ENCODE measurements at regions not wholly inside any gene's neighbourhood (a gene's known extent, or its start where the extent isn't known, plus 50 kb on each side); places are given as distances from the start of the nearest gene placed in this dataset.

DNA sequence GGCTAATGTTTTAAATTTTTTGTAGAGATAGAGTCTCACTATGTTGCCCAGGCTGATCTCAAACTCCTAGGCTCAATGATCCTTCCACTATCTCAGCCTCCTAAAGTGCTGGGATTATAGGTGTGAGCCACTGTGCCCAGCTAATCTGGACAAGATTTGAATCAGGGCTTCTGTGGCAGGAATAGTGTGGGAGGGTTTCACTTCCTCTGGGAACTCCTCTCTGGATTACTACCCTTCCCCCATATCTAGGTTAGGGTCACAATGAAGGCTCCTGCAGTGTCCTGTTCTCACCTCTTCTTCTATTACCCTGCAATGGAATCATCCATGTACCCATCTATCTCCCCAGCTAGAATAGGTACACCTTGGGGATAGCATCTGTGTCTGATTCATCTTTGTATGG, 133.6 kb upstream of the RAB4A start:
- TF ChIP-seq, protein P1, sequence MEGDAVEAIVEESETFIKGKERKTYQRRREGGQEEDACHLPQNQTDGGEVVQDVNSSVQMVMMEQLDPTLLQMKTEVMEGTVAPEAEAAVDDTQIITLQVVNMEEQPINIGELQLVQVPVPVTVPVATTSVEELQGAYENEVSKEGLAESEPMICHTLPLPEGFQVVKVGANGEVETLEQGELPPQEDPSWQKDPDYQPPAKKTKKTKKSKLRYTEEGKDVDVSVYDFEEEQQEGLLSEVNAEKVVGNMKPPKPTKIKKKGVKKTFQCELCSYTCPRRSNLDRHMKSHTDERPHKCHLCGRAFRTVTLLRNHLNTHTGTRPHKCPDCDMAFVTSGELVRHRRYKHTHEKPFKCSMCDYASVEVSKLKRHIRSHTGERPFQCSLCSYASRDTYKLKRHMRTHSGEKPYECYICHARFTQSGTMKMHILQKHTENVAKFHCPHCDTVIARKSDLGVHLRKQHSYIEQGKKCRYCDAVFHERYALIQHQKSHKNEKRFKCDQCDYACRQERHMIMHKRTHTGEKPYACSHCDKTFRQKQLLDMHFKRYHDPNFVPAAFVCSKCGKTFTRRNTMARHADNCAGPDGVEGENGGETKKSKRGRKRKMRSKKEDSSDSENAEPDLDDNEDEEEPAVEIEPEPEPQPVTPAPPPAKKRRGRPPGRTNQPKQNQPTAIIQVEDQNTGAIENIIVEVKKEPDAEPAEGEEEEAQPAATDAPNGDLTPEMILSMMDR (IDR thresholded peaks at IDR 0.05; ENCODE audit: control insufficient read depth, extremely low read depth, insufficient read depth), result no peak

DNA sequence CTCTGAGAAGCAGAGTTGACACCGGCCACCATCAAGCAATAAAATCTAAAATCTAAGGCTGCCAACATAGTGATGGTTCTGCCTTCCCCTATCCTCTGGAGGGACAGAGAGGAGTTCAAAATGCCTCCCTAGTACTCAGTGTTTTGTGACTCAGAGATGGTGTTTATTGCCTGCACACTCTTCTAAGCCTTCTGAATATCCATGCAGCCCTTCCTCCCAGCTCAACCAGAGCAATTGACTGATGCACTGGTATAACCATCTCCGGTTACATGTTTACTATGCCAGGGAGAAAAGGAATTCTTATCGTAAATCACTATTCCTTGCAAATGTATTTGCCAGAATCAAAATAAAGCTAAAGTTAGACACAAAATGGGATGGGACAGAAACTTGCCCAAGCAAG, 132.9 kb upstream of the RAB4A start:
- TF ChIP-seq, protein P1 (IDR thresholded peaks at IDR 0.05; ENCODE audit: control insufficient read depth, extremely low read depth, insufficient read depth), result no peak
- H3K4me3 ChIP-seq (ENCODE audit: low read depth, low read length), result no peak overlapping the region
- no peak for DNase-seq (ENCODE audit: low read depth)

More for the DNA sequence above, 133.6 kb upstream of the RAB4A start:
- no peak overlapping the region for H3K4me3 ChIP-seq (ENCODE audit: low read depth, low read length)
- DNase-seq (ENCODE audit: low read depth), result no peak

DNA sequence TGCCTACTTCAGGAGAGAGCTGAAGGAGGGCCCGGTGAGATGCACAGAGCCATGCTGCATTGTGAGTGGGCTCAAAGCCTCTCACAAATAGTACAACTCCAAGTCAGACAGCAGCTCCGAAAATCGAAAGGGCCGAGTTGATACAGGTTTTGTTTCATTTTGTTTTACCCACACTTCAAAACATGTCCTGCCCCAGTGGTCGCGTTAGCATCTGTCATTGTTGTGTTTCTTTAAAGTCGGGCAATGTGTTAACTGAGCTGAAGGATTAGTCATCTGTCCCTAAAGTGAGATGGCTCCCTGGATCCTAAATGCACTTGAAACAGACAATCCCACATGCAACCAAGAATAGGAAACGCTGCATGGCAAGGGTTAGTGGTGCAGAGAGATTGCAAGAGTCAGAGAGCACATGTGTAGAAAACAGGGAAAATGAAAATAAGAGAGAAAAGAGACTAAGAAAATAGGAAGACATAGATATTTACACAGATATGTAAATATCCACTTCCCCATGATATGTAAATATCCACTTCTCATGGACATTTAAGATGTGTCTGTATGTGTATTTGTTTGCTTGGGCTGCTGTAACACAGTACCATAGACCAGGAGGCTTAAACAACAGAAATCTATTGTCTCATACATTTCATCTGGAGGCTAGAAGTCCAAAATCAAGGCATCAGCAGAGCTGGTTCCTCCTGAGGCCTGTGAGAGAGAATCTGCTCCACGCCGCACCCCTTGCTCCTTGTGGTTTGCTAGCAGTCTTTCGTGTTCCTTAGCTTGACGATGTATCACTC, 131.4 kb upstream of the RAB4A start:
- no peak overlapping the region for H3K4me3 ChIP-seq (ENCODE audit: low read depth, low read length)
- DNase-seq (ENCODE audit: low read depth), result no peak
- TF ChIP-seq, protein P1 (IDR thresholded peaks at IDR 0.05; ENCODE audit: control insufficient read depth, extremely low read depth, insufficient read depth), result no peak

DNA sequence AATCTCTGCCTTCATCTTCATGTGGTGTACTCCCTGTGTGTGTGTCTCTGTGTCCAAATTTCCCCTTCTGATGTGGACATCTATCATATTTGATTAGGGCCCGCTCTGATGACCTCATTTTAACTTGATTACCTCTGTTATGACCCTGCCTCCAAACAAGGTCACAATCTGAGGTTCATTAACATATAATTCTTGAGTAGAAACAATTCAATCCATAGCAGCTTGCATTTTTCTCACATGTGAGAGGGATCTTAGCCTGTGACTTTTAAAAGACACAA, 130.9 kb upstream of the RAB4A start:
- no peak overlapping the region for H3K4me3 ChIP-seq (ENCODE audit: low read depth, low read length)
- DNase-seq (ENCODE audit: low read depth), result no peak
- TF ChIP-seq, protein P1 (IDR thresholded peaks at IDR 0.05; ENCODE audit: control insufficient read depth, extremely low read depth, insufficient read depth), result no peak

DNA sequence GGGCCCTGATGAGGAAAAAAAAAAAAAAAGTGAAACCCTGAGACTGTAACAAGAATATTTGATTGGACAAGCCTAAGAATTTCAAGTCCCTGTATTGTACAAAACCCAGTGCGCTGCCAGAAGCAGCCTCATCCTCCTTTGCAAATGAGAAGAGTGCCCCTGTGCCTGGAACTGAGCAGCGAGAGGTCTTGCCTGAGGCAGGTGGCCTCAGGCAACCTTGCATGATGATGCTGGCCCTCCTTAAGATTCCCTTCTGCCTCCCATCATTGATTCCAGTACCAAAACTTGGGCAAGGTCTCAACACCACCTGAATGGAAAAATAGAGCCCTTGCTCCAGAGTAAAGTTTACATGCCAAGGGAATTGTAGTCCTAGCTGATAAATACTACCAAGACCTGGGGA, 129.6 kb upstream of the RAB4A start:
- H3K4me3 ChIP-seq (ENCODE audit: low read depth, low read length), result no peak overlapping the region
- no peak for DNase-seq (ENCODE audit: low read depth)
- TF ChIP-seq, protein P1 (IDR thresholded peaks at IDR 0.05; ENCODE audit: control insufficient read depth, extremely low read depth, insufficient read depth), result no peak

DNA sequence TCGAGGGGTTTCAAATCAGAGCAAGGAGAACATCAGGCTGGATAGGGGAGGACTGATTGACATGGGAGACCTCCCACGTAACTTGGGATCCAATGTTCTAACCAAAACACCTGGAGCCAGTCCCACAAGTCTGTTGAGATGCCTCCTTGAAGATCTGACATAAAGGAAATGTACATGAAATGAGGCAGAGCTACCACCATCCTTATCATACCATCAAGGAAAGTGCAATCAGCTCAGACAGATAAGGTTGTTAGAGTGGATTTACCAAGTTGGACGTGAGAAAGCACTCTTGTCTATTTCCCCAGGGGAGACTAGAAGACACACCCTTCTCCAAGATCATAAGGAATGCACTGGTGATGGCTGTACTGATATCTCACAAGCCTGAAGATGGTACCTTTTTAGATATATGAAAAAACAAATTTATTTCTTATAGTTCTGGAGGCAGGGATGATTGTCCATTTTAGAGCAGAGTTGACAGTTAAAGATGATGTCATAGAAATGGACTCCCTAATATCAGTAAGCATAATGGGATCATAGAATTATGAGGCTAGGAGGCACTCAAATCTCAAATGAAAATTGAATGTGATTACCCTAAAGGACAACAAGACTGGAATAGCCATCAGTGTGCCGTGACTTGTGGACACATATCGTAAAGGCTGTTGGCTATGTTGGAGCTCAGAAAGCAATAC, 129.1 kb upstream of the RAB4A start:
- no peak overlapping the region for H3K4me3 ChIP-seq (ENCODE audit: low read depth, low read length)
- DNase-seq (ENCODE audit: low read depth), result no peak
- TF ChIP-seq, protein P1 (IDR thresholded peaks at IDR 0.05; ENCODE audit: control insufficient read depth, extremely low read depth, insufficient read depth), result no peak
